Fibroblast of skin of right biceps (primary cell): ENCODE measurements at regions not wholly inside any gene's neighbourhood (a gene's known extent, or its start where the extent isn't known, plus 50 kb on each side); places are given as distances from the start of the nearest gene placed in this dataset.

ENCODE experiments used
- DNase-seq: peaks from one replicate; pipeline ENCODE4 v3.0.0-alpha.2; 2013

- no peak for DNase-seq
These were observed 65.9 kb upstream of the FBRSL1 start for GRCh38 chr12:132423820-132424645.

DNA sequence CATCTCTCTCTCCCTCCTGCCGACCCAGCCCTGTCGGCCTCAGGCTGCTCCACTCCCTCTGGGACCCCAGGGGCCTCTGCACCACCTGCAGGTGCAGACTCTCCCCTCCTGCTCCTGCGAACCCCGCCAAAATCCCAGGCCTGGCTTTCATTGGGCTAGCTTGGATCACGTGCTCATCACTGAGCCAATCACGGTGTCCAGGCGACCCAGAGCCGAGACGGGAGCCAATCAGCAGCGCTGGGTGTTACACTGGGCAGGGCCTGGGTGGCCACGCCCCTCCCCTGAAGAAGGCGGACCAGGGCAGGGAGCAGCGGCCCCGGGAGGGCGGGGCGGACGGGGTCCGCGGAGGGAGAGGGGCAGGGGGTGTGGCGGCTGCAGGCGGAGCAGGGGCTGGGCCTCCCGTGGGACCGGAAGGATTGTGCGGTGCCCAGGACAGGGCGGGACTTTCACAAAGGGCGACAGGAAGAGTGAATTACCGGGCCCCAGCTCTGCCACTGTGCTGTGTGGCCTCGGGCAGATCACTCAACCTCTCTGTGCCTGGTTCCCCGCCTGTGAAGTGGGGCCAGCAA is 66.6 kb upstream of the FBRSL1 start:
- DNase-seq = peak; percentile 15

- peak; percentile 49 for DNase-seq
These were observed 67.4 kb upstream of the FBRSL1 start for GRCh38 chr12:132422381-132423043.

- DNase-seq = no peak
These were observed 67.9 kb upstream of the FBRSL1 start for GRCh38 chr12:132422040-132422380.

DNA sequence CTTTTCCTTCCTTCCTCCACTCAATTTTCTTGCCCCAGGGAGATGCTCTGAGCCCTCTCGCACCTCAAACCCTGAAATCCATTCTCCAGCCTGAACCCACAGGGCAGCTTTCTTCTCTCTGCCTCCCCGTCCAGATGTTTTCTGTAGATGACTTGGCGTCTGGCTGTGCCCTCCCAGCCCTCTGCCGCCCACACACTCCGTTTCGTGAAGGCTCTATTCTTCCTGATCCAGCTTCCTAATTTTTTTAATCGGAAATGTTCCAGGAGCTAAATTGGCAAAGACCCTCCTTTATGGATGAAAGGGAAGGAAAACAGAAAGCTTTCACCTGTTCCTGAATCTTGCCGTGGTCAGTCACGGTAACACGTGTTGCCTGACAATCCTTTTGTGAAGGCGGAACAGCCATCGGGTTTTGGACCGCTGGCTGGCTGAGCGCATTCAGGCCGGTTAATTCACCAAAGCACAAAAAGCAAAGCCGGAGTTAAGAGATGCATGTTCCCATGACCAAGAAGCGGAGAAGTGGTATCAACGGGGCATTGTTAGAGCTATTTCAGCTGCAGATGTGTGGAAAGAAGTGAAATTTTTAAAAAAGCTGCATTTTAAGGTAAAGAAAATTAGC is 70.2 kb upstream of the FBRSL1 start:
- no peak for DNase-seq

GRCh38 chr12:132418393-132418925 is 71.5 kb upstream of the FBRSL1 start:
- DNase-seq = no peak

GRCh38 chr12:132417741-132418140 is 72.2 kb upstream of the FBRSL1 start:
- DNase-seq = no peak

- no peak for DNase-seq
These were observed 73.1 kb upstream of the FBRSL1 start for GRCh38 chr12:132416827-132417226.

GRCh38 chr12:132416121-132416673 is 73.8 kb upstream of the FBRSL1 start:
- no peak for DNase-seq

DNA sequence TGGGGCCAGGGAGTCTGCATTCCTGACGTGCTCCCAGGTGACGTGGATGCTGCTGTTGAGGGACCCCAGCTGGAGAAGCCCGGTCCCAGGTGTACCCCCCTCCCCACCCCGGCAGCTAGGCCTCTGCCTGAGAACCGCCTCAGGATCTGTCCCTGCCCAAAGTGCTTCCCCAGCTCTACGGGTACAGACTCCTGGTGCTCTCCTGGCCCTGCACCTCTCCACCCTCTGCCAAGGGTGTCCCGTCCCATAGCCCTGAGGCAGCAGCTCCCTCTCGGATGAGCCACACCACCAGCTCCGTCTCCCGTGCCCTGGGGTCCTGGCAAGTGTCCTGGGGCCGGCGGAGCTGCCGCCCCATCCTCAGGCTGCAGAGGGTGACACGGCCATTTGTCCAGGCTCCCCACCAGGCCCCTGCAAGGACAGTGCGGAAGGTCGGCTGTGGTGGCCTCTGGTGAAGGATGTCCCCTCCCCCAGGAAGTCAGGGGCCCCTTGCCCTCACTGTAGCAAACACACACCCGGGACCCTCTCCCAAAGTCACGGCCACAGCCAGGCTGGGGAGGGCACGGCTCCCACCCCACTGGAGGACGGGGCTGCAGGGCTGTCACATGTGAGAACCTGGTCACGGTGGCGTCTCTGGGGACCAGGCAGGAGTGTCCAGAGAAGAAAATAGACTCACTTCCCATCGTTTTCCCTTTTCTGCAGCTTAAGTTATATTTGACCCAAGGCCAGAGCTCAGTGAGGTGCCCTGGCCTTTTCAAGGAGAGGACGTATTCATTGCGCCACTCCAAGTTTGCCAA is 74.4 kb upstream of the FBRSL1 start:
- DNase-seq = no peak

GRCh38 chr12:132414634-132415326 is 75.2 kb upstream of the FBRSL1 start:
- peak; percentile 67 for DNase-seq

GRCh38 chr12:132413931-132414588 is 75.9 kb upstream of the FBRSL1 start:
- no peak for DNase-seq

DNA sequence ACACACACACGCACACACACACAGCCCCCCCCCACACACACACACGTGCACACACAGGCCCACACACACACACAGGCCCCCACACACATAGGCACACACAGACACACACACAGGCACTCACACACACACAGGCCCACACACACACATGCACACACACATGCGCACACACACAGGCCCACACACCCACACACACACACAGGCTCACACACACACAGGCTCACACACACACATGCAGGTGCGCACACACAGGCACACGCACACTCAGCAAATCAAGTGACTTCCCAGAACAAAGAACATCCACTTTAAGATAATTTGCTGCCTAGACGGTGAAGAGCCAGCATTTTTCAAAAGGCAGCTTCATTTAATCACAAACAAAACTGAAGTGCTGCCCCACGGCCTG is 78.5 kb upstream of the FBRSL1 start:
- DNase-seq = no peak

DNA sequence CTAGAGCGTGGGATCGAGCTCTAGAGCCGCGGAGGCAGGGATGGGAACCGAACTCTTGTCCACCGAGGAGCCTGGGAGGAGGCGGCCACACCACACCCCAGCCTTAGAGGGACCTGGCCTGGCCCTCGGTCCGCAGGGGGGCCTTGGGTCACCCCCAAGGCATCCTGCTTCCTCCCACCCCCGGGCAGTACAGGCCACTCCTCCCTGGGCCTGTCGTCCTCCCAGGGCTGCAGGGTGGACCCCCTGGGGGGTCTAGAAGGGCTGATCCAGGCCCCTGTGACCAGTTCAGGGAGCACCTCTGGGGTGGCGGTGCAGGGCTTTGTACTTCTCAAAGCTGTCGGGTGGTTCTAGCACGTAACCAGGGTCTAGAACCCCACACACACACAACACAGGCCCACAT is 79.1 kb upstream of the FBRSL1 start:
- DNase-seq = no peak

- no peak for DNase-seq
These were observed 79.7 kb upstream of the FBRSL1 start for GRCh38 chr12:132410296-132410625.

DNA sequence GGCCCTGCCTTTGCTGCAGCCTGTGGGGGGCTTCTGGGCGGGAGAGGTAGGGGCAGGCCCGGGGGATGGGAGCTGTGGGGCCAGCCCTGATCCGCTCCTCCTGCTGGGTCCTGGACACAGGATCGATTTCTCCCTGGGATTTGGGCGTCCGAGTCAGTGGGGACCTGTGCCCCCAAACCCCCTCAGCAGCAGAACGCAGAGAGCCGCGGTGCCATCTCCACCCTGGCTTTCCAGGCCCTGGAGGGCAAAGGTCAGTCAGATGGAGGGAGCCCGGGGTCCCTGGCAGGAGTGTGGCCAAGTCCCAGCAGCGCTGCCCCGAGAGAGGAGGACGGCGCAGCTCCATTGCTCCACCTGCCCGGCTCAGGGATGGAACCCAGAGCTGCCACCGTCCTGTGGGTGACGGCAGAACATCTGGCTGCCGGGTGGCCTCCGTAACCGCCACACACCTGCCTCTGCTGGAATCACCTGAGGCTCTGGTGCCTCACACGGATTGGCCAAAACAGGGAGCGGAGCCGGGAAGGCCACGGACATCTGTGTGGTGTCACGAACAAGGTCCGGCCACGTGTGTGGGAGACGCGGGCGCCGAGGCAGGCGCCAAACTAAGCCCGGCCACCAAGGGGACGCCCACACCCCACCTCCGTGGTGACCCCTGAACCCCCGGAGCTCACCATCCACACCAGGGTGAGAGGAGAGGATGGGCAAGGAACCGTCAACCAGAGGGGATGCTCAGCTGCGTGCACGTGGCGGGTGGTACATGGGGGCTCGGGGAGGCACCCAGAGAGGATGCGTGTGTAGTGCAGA is 80.3 kb upstream of the FBRSL1 start:
- DNase-seq = no peak

- no peak for DNase-seq
These were observed 79.5 kb upstream of the GALNT9 start for GRCh38 chr12:132408626-132409494.

- DNase-seq = no peak
These were observed 78.6 kb upstream of the GALNT9 start for GRCh38 chr12:132407992-132408391.

DNA sequence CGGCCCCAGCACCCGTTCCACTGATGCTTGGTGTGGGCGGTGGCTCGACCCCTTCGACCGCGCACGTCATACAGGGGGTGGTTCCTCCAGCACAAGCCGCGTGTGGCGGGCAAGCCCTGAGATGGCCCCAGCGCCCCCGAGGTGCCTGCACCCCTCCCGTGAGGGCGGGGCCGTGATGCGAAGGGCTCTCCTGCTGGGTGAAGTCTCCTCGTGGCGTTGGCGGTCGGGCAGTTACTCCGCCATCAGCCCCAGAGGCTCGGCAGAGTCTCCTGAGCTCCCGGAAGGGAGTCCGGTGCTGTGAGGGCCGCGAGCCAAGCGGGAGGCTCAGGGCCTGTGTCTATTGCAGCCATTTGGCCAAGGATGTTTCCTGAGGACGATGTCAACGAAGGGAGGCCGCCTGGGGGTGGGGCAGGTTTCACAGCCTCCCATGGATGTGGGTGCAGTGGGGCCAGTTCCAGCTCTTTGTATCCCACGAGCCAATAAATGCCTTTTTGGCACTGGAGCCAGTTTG is 78.1 kb upstream of the GALNT9 start:
- no peak for DNase-seq
